GM12875 (cell line): ENCODE measurements at regions not wholly inside any gene's neighbourhood (a gene's known extent, or its start where the extent isn't known, plus 50 kb on each side); places are given as distances from the start of the nearest gene placed in this dataset.

Experiments used
- H3K4me3 ChIP-seq: one replicate; pipeline ENCODE4 v1.5.1; 2011; ENCODE audit warnings: low read depth, low read length, control low read depth
- TF ChIP-seq, protein P1 (sequence below): IDR thresholded peaks from 2 replicates; pipeline ENCODE4 v1.5.1; 2011; ENCODE audit warnings: low read depth, mild to moderate bottlenecking, control low read depth, inconsistent platforms, low read length, moderate library complexity, borderline replicate concordance; ENCODE audit not compliant: insufficient read depth

DNA sequence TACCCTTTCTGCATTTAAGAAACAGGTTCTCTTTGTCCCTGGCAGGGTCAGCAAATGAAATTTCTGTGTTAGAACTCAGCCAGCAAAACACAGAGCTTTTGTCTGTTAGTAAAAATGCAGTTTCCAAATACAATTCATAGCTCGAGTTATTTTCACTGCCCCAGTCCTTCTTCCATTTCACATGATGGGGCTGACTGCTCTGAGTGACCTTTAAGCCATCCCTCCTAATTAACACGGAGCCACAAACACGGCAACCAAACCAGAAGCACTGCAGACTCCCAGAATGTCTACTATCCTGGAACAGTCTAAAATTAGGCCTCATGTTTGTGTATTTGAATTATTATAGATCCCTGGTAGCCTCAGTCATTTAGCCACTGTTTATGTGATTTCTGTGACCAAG lies 99.1 kb upstream of the RGS4 start:
- TF ChIP-seq, protein P1, sequence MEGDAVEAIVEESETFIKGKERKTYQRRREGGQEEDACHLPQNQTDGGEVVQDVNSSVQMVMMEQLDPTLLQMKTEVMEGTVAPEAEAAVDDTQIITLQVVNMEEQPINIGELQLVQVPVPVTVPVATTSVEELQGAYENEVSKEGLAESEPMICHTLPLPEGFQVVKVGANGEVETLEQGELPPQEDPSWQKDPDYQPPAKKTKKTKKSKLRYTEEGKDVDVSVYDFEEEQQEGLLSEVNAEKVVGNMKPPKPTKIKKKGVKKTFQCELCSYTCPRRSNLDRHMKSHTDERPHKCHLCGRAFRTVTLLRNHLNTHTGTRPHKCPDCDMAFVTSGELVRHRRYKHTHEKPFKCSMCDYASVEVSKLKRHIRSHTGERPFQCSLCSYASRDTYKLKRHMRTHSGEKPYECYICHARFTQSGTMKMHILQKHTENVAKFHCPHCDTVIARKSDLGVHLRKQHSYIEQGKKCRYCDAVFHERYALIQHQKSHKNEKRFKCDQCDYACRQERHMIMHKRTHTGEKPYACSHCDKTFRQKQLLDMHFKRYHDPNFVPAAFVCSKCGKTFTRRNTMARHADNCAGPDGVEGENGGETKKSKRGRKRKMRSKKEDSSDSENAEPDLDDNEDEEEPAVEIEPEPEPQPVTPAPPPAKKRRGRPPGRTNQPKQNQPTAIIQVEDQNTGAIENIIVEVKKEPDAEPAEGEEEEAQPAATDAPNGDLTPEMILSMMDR = no peak
- no peak overlapping the region for H3K4me3 ChIP-seq

GRCh38 chr1:162966613-162967012 lies 102.5 kb upstream of the RGS4 start:
- TF ChIP-seq, protein P1 = no peak
- H3K4me3 ChIP-seq = no peak overlapping the region

DNA sequence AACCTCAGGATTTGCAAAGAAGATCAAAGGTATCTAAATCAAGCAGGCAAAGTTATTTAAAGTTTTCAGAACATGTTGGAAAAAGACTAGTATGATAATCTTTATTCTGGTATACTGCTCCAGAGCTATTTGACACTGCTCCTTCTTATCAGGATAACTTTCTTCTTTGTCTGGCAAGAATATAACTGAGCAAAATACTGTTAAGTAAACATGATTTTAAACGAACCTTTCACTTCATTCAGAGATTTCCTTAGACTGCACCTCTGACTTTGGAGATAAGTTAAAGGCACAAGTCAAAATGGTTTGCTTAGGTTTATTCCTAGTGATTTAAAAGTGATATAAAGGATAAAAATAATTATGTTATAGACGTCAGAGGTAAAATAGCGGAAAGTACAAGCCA lies 103.9 kb upstream of the CCDC190 start:
- TF ChIP-seq, protein P1 = no peak
- H3K4me3 ChIP-seq = no peak overlapping the region

DNA sequence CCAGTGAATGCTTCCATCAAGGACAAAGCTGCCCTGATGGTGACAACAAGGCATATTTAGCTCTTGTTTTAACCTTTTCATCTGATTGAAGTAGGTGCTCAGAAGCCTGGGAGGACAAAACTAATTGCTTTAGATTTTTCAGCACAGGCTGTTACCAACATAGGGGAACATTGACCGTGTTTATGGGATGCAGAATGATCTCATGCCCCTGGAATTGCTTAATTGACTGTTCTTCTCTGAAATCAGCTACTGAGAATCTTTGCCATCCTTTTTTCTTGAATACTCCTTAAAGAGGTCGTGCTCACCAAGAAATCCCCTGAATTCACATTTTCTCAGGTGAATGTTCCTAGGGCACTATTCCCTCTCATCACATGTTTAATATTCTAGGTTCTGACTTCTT lies 95.9 kb upstream of the CCDC190 start:
- H3K4me3 ChIP-seq = no peak overlapping the region
- TF ChIP-seq, protein P1 = no peak

DNA sequence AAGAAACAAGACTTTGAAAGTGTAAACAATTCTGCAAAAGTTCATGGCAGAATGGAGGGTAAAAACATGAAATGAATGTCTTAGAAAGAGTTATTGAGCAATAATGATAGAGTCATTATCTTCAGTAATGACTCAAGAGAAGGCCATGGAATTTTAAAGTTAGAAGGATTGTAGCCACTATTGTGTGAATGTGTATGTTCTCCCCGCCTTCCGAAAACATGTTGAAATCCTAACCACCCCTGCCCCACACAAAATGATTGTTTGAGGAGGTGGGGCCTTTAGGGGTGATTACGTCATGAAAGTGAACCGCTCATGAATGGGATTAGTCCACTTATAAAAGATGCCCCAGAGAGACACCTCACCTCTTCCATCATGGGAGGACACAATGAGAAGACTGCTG lies 93.8 kb upstream of the CCDC190 start:
- TF ChIP-seq, protein P1 = no peak
- H3K4me3 ChIP-seq = no peak overlapping the region

GRCh38 chr1:162952956-162953355 lies 92.0 kb upstream of the CCDC190 start:
- H3K4me3 ChIP-seq = no peak overlapping the region
- TF ChIP-seq, protein P1 = no peak

- H3K4me3 ChIP-seq = no peak overlapping the region
- TF ChIP-seq, protein P1 = no peak
Measured at GRCh38 chr1:162951553-162952315, 90.8 kb upstream of the CCDC190 start.
